Neuronal stem cell (in vitro differentiated cells): ENCODE measurements at regions not wholly inside any gene's neighbourhood (a gene's known extent, or its start where the extent isn't known, plus 50 kb on each side); places are given as distances from the start of the nearest gene placed in this dataset.

ENCODE experiments used
- DNase-seq: peaks from one replicate; pipeline ENCODE4 v3.0.0-alpha.2; 2013; ENCODE audit warnings: low spot score
- H2AFZ ChIP-seq: one replicate; pipeline ENCODE4 v1.6.1; 2013; ENCODE audit warnings: mild to moderate bottlenecking, low read length, inconsistent platforms
- H2AK5ac ChIP-seq: 2 replicates; pipeline ENCODE4 v1.6.1; 2013; ENCODE audit warnings: low read depth, mild to moderate bottlenecking, inconsistent platforms, low read length, moderate library complexity, mixed read lengths
- H2BK120ac ChIP-seq: 2 replicates; pipeline ENCODE4 v1.6.1; 2013; ENCODE audit warnings: low read depth, mild to moderate bottlenecking, inconsistent platforms, low read length, moderate library complexity, mixed read lengths
- H2BK12ac ChIP-seq: one replicate; pipeline ENCODE4 v1.6.1; 2013; ENCODE audit warnings: low read length, inconsistent platforms
- H2BK15ac ChIP-seq: 2 replicates; pipeline ENCODE4 v1.6.1; 2013; ENCODE audit warnings: mild to moderate bottlenecking, low read length, inconsistent platforms, mixed read lengths
- H2BK5ac ChIP-seq: one replicate; pipeline ENCODE4 v1.6.1; 2013; ENCODE audit warnings: inconsistent platforms, mild to moderate bottlenecking, low read length, moderate library complexity
- H3K14ac ChIP-seq: one replicate; pipeline ENCODE4 v1.6.1; 2013; ENCODE audit warnings: low read length, inconsistent platforms
- H3K18ac ChIP-seq: 2 replicates; pipeline ENCODE4 v1.6.1; 2013; ENCODE audit warnings: low read length, inconsistent platforms
- H3K23ac ChIP-seq: 2 replicates; pipeline ENCODE4 v1.6.1; 2013; ENCODE audit warnings: low read depth, mild to moderate bottlenecking, mixed read lengths, low read length, inconsistent platforms; ENCODE audit not compliant: poor library complexity
- H3K27ac ChIP-seq: replicated peaks from 3 replicates; pipeline ENCODE4 v1.5.1; 2013; ENCODE audit warnings: low read length, inconsistent platforms
- H3K27me3 ChIP-seq, 3 experiments: 2 replicates each; pipeline ENCODE4 v1.6.1; 2013; ENCODE audit warnings: low read length in 3 of 3, mild to moderate bottlenecking in 2 of 3, inconsistent platforms in 1 of 3, low read depth in 1 of 3, mixed read lengths in 1 of 3, moderate library complexity in 1 of 3; ENCODE audit not compliant: control insufficient read depth in 3 of 3, insufficient read depth in 3 of 3
- H3K36me3 ChIP-seq, 2 donors: replicated peaks in 1 of 2; 2 replicates each; pipeline ENCODE4 v1.6.1; 2013; ENCODE audit warnings: low read length in 2 of 2; ENCODE audit not compliant: control insufficient read depth in 2 of 2, insufficient read depth in 2 of 2
- H3K4ac ChIP-seq: 2 replicates; pipeline ENCODE4 v1.6.1; 2013; ENCODE audit warnings: inconsistent platforms, mild to moderate bottlenecking, low read length, moderate library complexity
- H3K4me1 ChIP-seq, 2 donors: 1 replicate in 1 of 2; 2 replicates in 1 of 2; pipeline ENCODE4 v1.6.1; 2013; ENCODE audit warnings: low read length in 2 of 2, low read depth in 1 of 2; ENCODE audit not compliant: control insufficient read depth in 2 of 2, insufficient read depth in 1 of 2
- H3K4me2 ChIP-seq: one replicate; pipeline ENCODE4 v1.6.1; 2013; ENCODE audit warnings: mild to moderate bottlenecking, low read length, inconsistent platforms; ENCODE audit not compliant: insufficient read depth, poor library complexity, severe bottlenecking
- H3K4me3 ChIP-seq, 2 donors: 2 replicates each; pipeline ENCODE4 v1.5.1; 2013; ENCODE audit warnings: low read length in 2 of 2, mild to moderate bottlenecking in 2 of 2, inconsistent platforms in 1 of 2, moderate library complexity in 1 of 2
- H3K79me1 ChIP-seq: one replicate; pipeline ENCODE4 v1.6.1; 2013; ENCODE audit warnings: low read depth, mild to moderate bottlenecking, inconsistent platforms, low read length, moderate library complexity
- H3K9ac ChIP-seq: one replicate; pipeline ENCODE4 v1.6.1; 2013; ENCODE audit warnings: mild to moderate bottlenecking, low read depth, low read length, inconsistent platforms; ENCODE audit not compliant: poor library complexity
- H3K9me3 ChIP-seq, 2 donors: replicated peaks in 1 of 2; 2 replicates each; pipeline versions ENCODE3 to v1.6.1; 2013; ENCODE audit warnings: low read length in 2 of 2, mild to moderate bottlenecking in 2 of 2, inconsistent platforms in 1 of 2, low read depth in 1 of 2, mixed read lengths in 1 of 2, moderate library complexity in 1 of 2; ENCODE audit not compliant: control insufficient read depth in 2 of 2, insufficient read depth in 1 of 2
- H4K8ac ChIP-seq: one replicate; pipeline ENCODE4 v1.6.1; 2013; ENCODE audit warnings: low read depth, mild to moderate bottlenecking, inconsistent platforms, low read length, moderate library complexity
- H4K91ac ChIP-seq: one replicate; pipeline ENCODE4 v1.6.1; 2013; ENCODE audit warnings: low read length, low read depth, mild to moderate bottlenecking, inconsistent platforms; ENCODE audit not compliant: poor library complexity
- WGBS, 2 donors: extraction: QIAGEN DNeasy Blood & Tissue Kit; methylation state at CpG; one replicate each; pipeline ENCODE4 v1.1.7; 2013; ENCODE audit warnings: missing lambda C conversion rate in 2 of 2, mixed read lengths in 1 of 2; ENCODE audit not compliant: insufficient read length in 2 of 2, insufficient replicate concordance in 1 of 2; ENCODE audit errors: extremely low coverage in 2 of 2; 5-methylcytosine and 5-hydroxymethylcytosine counted together

DNA sequence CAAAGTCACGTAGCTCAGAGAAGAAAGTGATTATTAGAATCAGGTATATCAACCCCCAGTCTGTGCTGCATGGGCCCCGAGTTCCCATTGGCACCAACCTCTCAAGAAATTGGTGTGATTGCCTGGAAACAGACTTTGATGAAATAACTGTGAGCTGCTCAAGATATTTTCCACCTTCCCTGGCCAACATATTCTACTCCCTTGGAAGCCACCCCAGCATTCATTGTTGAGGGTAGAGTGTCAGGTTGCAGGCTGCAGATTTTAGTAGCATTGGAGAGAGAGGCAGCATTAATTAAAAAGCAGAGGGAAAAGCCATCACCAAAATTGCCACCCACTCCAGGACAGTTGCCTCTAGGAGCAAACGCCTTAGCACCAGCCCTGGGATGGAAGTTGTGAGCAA lies 154.2 kb upstream of the TNPO1 start:
- Histone ChIP-seq H4K8ac (no peak overlapping the region), H2AK5ac (no peak overlapping the region), H3K14ac (no peak overlapping the region), H2AFZ (no peak overlapping the region), H3K27me3 (no peaks in the 10 kb centered on the region), H2BK5ac (no peak overlapping the region), H3K23ac (no peak overlapping the region), H3K4ac (no peak overlapping the region), H3K18ac (no peak overlapping the region), H2BK120ac (no peak overlapping the region), H3K4me2 (no peak overlapping the region), H2BK12ac (no peak overlapping the region), H3K36me3 (no peaks in the 10 kb centered on the region), H3K9ac (no peak overlapping the region), H4K91ac (no peak overlapping the region), H3K4me3 (no peak overlapping the region), H3K9me3 (no peaks in the 10 kb centered on the region), H3K4me1 (peaks cover 15 to 16% of the 10 kb centered on the region in 2 donors), H3K27ac (no peak overlapping the region), H3K79me1 (no peaks in the 10 kb centered on the region), H2BK15ac (no peak overlapping the region)
- WGBS, 2 donors: no CpG with 5 or more reads among the region's 3 CpGs
- DNase-seq: no peak

DNA sequence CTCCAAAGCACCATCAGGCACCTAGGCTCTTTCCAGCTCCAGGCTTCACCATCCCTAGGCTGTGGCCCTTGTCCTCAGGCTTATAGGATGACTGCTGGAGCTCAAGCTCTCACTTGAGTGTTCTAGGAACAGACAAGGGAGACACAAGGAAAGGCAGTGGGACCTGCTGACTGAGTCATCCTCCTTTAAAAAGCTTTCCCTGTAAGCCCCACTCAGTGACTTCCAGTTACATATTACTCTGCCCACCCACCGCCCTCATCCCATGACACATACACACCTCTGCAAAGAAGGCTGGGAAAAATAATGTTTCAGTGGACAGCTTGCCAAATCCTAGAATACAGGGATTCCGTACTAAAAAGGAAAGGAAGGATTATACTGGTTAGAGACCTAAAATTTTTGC lies 154.2 kb upstream of the ZNF366 start:
- H3K27ac ChIP-seq: no peak overlapping the region
- no peak overlapping the region for H3K4ac ChIP-seq
- no peak overlapping the region for H2AFZ ChIP-seq
- peaks cover 15 to 16% of the 10 kb centered on the region in 2 donors for H3K4me1 ChIP-seq
- H3K79me1 ChIP-seq: no peaks in the 10 kb centered on the region
- no peak overlapping the region for H4K8ac ChIP-seq
- no CpG with 5 or more reads among the region's 2 CpGs for WGBS, 2 donors
- no peak overlapping the region for H2BK12ac ChIP-seq
- no peaks in the 10 kb centered on the region for H3K36me3 ChIP-seq
- H2BK5ac ChIP-seq: no peak overlapping the region
- no peak for DNase-seq
- no peaks in the 10 kb centered on the region for H3K9me3 ChIP-seq
- no peak overlapping the region for H4K91ac ChIP-seq
- no peak overlapping the region for H2BK15ac ChIP-seq
- no peak overlapping the region for H3K23ac ChIP-seq
- no peak overlapping the region for H3K14ac ChIP-seq
- no peak overlapping the region for H3K9ac ChIP-seq
- no peak overlapping the region for H2AK5ac ChIP-seq
- H3K4me3 ChIP-seq: no peak overlapping the region
- H2BK120ac ChIP-seq: no peak overlapping the region
- no peak overlapping the region for H3K18ac ChIP-seq
- no peaks in the 10 kb centered on the region for H3K27me3 ChIP-seq
- H3K4me2 ChIP-seq: no peak overlapping the region

DNA sequence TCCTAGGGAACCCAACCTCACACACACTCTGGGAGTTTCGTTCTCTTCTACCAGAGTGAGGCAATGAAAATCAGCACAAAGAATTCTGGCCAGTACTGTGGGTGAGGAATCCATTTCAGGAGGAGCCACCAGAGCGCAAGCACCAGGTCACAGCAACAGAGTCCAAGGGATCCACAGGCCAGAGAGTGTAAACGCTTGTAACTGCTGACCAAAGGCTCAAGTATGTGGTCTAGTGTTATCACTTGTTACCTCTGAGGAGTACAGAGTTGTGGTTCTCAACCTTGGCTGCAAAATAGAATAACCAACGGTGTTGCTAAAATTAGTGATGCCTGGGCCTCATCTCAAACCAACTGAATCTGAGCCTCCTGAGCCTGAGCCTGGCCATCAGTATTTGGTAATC lies 152.5 kb upstream of the ZNF366 start:
- no peak overlapping the region for H3K9ac ChIP-seq
- no peak overlapping the region for H2BK5ac ChIP-seq
- no peak overlapping the region for H3K4ac ChIP-seq
- H3K27ac ChIP-seq: no peak overlapping the region
- no CpG with 5 or more reads among the region's 4 CpGs for WGBS, 2 donors
- H2BK12ac ChIP-seq: no peak overlapping the region
- H3K36me3 ChIP-seq: no peaks in the 10 kb centered on the region
- no peaks in the 10 kb centered on the region for H3K27me3 ChIP-seq
- H2BK15ac ChIP-seq: no peak overlapping the region
- H3K79me1 ChIP-seq: no peaks in the 10 kb centered on the region
- no peak overlapping the region for H4K91ac ChIP-seq
- H3K18ac ChIP-seq: no peak overlapping the region
- no peaks in the 10 kb centered on the region for H3K9me3 ChIP-seq
- no peak overlapping the region for H2AFZ ChIP-seq
- no peak overlapping the region for H3K4me2 ChIP-seq
- no peak for DNase-seq
- no peak overlapping the region for H3K4me3 ChIP-seq
- H3K4me1 ChIP-seq: peaks cover 15 to 16% of the 10 kb centered on the region in 2 donors
- no peak overlapping the region for H2AK5ac ChIP-seq
- H3K23ac ChIP-seq: no peak overlapping the region
- no peak overlapping the region for H3K14ac ChIP-seq
- H4K8ac ChIP-seq: no peak overlapping the region
- no peak overlapping the region for H2BK120ac ChIP-seq

DNA sequence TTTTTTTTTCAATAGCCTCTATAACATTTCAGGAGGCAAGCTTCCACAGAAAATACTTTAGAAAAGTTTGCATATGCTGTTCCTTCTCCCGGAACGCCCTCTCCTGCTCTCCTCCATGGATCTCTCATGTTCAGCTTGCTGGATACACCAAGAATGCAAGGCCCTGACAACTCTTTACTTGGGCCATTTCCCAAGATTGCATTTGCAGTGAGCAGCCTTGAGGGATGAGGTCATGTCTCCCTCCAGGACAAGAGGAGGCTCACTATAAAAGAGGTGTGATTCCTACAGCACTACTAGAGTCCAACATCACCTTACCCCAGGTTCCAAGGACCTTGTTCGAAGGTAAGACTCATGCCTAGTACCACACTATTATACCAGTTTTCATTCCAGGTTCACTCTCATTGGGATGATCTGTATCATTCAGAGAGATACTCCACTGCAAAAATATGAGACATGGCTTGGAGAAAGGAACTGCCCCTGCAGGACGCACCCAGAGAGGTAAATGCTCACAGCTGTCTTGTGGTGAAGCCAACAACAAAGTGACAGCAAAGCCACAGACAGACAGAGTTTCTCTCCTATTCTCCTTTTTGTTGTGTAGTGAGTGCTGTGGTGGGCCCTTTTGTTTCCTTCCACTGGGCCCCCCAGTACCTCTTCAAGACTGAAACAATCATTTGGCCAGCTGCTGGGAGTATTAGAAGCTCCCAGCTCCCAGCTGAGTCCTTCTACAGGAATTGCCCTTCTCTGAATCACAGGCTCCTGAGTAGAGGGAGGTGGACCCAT lies 151.7 kb upstream of the ZNF366 start:
- no peak overlapping the region for H3K14ac ChIP-seq
- no peak overlapping the region for H2BK15ac ChIP-seq
- no peak overlapping the region for H2BK120ac ChIP-seq
- no CpG with 5 or more reads among the region's 4 CpGs for WGBS, 2 donors
- no peaks in the 10 kb centered on the region for H3K9me3 ChIP-seq
- peaks cover 15 to 20% of the 10 kb centered on the region in 2 donors for H3K4me1 ChIP-seq
- H3K27me3 ChIP-seq: no peaks in the 10 kb centered on the region
- no peak overlapping the region for H2BK5ac ChIP-seq
- H2AFZ ChIP-seq: no peak overlapping the region
- H3K4me2 ChIP-seq: no peak overlapping the region
- no peak overlapping the region for H3K9ac ChIP-seq
- no peaks in the 10 kb centered on the region for H3K36me3 ChIP-seq
- no peaks in the 10 kb centered on the region for H3K79me1 ChIP-seq
- DNase-seq: no peak
- no peak overlapping the region for H2BK12ac ChIP-seq
- no peak overlapping the region for H3K23ac ChIP-seq
- H3K4me3 ChIP-seq: no peak overlapping the region
- no peak overlapping the region for H3K4ac ChIP-seq
- no peak overlapping the region for H3K27ac ChIP-seq
- no peak overlapping the region for H3K18ac ChIP-seq
- no peak overlapping the region for H4K8ac ChIP-seq
- no peak overlapping the region for H4K91ac ChIP-seq
- no peak overlapping the region for H2AK5ac ChIP-seq
